Limb (tissue), 2 donors: ENCODE measurements at regions not wholly inside any gene's neighbourhood (a gene's known extent, or its start where the extent isn't known, plus 50 kb on each side); places are given as distances from the start of the nearest gene placed in this dataset.
"Not testable (repeated sequence)": the region's sequence is repeated elsewhere in the genome, so short reads cannot be mapped to it uniquely, and the experiment has no call there.

Experiments used
- DNase-seq, 2 donors: peaks; one replicate each; pipeline ENCODE4 v3.0.0-alpha.2; 2016; ENCODE audit errors: extremely low spot score in 2 of 2

DNA sequence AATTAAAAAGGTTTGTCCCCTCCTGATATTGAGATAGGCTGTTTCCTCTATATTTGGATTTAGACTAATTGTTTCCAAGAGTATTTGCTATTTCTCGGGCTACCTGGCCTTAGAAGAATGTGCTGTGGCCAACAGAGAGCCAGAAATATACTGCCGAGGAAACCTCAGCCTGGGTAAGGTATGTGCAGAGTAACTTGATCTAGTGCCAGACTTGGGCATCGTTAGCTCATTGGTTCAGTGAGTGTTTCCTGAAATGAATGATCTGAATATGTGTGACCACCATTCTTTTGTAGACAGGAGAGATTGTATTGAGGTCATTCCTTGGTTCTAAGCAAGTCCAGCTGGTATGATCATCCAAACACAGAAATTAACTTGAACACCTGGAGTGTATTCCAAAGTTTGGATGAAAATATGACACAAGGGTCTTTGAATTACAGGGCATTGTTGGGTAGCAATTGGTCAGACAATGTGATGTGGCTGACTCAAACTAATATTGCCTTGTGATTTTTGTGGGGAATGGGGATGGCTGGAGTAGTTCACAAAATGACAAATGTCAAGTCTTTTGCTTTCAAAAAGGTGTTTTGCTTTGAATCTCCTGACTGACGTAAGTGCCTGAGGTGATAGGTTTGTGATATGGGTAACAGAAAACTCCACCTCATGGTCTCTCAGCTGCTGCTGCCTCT, 100.2 kb upstream of the CXCL13 start:
- DNase-seq = no peak

DNA sequence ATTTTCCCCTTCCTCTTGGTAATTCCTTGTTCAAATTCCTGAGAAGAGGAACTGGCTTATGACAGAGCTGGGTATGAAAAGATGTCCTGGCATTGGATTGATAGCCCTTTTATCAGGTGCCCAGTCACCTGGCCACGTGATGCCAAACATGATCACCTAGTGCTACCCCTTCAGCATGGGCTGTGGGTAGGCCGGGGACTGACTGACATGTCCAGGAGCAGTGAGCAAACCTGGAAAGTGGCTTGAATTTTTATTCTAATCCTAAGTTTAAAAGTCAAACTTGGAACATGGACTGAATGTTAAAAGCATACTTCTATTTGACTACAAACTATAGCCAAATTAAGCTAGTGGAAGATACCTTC, 99.7 kb upstream of the CXCL13 start:
- no peak for DNase-seq

DNA sequence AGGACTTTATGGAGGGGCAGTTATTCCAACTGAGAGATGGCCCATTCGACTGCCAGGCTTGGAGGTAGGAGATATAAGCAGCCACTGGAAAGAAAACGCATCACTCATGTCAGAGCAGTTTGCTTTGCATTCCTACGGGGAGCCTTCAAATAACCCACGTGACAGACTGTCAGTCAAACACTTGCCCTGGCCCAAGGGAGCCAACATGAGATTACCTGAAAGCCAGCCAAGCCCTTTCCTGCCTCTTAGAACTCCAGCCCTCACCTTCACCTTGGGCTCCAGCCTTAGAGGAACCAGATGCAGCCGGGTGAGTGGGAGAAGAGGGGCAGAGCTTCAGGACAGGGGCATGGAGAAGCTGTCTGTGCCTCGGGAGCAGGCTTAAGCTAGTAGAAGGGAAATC, 95.3 kb upstream of the CXCL13 start:
- DNase-seq = no peak

DNA sequence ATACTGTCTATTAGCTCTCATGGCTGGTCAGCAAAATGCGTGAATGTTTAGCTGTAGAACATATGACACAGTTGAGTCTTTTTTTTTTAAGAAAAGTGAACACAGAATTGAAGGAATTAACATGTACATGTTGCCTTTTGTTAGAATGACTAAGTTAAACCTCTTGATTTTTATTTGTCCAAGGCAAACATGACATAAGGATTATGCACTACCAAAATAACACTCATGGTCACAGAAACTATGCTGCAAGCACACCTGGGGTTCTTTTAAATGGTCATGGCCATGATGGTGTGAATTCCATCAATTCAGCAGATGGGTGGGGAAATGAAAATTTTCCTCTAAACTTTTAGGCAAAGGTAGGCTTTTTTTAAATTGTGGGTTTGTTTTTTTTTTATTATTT, 80.1 kb upstream of the CXCL13 start:
- no peak for DNase-seq

DNA sequence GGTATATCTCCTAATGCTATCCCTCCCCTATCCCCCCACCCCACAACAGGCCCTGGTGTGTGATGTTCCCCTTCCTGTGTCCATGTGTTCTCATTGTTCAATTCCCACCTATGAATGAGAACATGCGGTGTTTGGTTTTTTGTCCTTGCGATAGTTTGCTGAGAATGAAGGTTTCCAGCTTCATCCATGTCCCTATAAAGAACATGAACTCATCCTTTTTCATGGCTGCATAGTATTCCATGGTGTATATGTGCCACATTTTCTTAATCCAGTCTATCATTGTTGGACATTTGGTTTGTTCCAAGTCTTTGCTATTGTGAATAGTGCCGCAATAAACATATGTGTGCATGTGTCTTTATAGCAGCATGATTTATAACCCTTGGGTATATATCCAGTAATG, 77.7 kb upstream of the CXCL13 start:
- not testable (repeated sequence) for DNase-seq

DNA sequence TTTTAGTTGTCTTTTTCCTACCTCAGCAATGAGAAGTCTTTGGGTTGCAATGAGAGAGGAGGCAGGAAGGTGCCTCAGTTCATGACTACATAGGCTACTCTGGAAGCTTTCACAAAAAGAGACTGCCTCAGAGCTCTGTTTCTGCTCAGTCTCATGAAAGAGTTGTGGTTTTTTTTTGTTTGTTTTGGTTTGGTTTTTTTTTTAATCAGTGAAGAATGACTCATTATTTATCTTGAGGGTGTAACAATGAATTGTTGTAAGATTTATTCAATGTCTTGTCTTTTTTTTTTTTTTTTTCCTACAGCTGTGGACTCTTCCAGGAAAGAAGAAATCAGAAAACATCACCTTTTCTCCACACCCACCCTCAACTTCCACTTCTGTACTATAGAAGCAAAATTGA, 67.5 kb upstream of the CXCL13 start:
- DNase-seq = no peak

DNA sequence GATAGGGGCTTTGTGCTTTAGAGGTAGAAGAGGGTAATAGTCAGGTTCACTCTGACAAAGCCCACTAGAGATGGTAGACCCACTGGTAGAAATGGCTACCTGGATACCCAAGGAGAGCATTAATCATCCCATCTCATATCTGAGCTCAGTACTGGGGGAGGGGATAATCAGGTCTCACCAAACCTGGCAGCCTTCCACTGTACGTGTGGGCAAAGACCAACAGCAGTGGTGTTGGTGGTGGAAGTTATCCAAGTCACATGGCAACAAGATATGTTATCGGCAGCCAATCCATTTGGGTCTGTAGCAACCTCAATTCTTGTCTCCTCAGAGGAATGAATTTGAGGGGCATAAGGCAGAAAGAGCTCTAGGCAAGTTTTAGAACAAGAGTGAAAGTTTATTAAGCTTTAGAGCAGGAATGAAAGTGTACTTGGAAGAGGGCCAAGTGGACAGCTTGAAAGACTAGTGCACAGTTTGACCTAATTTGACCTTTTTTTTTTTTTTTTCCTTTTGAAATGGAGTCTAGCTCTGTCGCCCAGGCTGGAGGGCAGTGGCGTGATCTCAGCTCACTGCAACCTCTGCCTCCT, 67.0 kb upstream of the CXCL13 start:
- no peak for DNase-seq
